GM18951 (cell line): ENCODE measurements at regions not wholly inside any gene's neighbourhood (a gene's known extent, or its start where the extent isn't known, plus 50 kb on each side); places are given as distances from the start of the nearest gene placed in this dataset.

Source experiments
- POLR2A ChIP-seq: IDR thresholded peaks from 4 replicates; pipeline ENCODE4 v1.6.1; 2011; ENCODE audit warnings: mild to moderate bottlenecking; ENCODE audit not compliant: insufficient read length, insufficient read depth; ENCODE audit errors: extremely low read depth
- in situ Hi-C: fragments of 300-500 bp; cut with MboI; formaldehyde crosslinking; loops from one replicate; pipeline ENCODE4 v1.12.0; 2022; ENCODE audit warnings: low sequenced_read_pairs, mixed read lengths, inconsistent platforms; ENCODE audit not compliant: unreplicated experiment

DNA sequence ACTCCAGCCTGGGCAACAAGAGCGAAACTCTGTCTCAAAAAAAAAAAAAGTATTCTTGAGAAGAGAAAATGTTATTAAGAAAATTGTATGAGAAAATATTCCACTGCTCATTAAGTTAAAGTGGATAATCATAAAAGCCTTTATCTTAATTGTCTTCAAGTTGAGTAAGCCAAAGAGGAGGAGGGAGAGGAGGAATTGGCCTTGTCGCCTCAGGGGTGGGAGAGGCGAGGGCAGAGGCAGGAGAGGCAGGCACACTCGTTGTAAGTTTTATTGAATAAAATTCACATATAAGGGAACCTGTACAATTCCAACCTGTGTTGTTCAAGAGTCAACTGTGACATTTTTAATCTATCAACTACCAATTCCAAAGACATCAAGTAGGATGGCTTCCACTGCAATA is 820.3 kb downstream of the USP25 start:
- in situ Hi-C loops = no loop called here
- no peak for TF ChIP-seq POLR2A

DNA sequence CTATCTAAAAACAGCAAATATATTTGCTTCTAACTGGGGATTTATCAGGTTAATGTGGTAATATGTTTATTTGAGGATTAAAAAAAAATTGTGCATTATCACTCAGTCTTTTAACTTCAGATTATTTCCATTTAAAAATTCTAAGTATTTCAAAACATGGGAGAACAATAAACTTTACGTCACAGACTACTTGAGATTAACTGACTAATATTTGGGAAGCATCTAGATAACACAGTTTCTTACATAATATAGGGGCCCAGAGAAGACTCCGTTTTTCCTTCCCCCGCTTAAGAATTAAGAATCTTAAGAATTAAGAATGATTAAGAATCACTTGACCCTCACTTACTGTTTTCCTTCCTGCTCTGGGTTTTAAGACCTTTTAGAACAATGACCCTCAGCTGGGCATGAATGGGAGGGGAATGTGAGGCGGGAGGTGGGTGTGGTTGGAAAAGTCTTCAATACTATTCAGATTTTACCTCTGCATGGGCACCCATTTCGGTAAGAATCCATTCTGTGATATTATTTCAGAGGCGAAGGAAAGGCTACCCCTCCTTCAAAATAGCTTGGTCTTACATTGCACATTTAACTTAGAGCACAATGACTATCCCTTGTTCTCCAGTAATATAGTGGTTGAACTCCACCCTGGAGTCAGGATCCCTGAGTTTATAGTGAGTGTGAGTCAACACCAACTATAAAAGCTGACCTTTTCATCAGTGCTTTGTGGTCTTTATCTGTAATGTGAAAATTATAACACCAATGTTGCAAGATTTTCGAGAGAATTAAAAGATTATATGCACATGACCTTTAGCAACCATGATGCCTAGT is 821.3 kb downstream of the USP25 start:
- in situ Hi-C loops = no loop called here
- no peak for TF ChIP-seq POLR2A

GRCh38 chr21:16552880-16553279 is 823.1 kb downstream of the USP25 start:
- in situ Hi-C loops = no loop called here

GRCh38 chr21:16554503-16554902 is 824.7 kb downstream of the USP25 start:
- in situ Hi-C loops = no loop called here

More at GRCh38 chr21:16552880-16553279, 823.1 kb downstream of the USP25 start:
- no peak for TF ChIP-seq POLR2A

GRCh38 chr21:16563116-16563515 is 833.3 kb downstream of the USP25 start:
- in situ Hi-C loops = no loop called here
- TF ChIP-seq POLR2A = no peak

More at GRCh38 chr21:16554503-16554902, 824.7 kb downstream of the USP25 start:
- TF ChIP-seq POLR2A = no peak

- no peak for TF ChIP-seq POLR2A
- in situ Hi-C loops = no loop called here
Measured at GRCh38 chr21:16563795-16564194, 834.0 kb downstream of the USP25 start.

DNA sequence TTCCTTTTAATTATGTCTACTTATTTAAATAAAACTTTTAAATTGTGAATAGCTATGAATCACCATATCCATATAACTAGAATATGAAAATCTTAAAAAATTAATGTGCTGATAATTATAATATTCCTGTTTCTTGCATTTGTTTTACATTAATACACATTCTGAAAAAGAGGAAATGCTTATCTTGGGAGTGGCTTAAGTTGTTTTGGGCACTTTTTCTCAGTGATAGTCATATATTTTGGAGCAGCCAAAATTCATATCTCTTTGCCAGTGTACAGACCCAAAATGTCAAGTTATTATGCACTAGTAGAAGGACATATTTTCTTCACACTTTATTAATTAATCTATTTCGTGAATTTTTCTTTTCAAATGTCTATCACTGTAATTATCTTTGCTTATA is 838.5 kb downstream of the USP25 start:
- in situ Hi-C loops = no loop called here
- TF ChIP-seq POLR2A = no peak

GRCh38 chr21:16568661-16569060 is 838.9 kb downstream of the USP25 start:
- TF ChIP-seq POLR2A = no peak
- in situ Hi-C loops = no loop called here

DNA sequence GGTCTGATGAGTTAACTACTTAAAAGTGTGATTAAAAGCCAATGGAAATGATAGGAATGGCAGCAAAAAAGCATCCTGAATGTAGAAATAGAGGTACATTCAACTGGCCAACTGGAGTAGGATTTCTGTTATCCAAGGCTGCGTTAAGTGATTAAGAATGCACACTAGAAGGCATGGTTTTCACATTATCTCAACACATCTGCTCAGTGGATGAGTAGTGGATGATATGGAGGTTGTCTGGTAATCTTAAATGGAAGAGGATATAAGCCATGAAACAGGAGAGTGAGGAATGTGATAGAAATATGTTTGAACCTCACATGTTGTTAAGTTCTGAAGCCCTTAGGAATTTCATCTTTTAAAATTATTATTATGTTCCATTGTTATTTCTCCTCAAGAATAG is 839.9 kb downstream of the USP25 start:
- TF ChIP-seq POLR2A = no peak
- in situ Hi-C loops = no loop called here

GRCh38 chr21:16570171-16570570 is 840.4 kb downstream of the USP25 start:
- in situ Hi-C loops = no loop called here
- no peak for TF ChIP-seq POLR2A

- no peak for TF ChIP-seq POLR2A
- in situ Hi-C loops = no loop called here
Measured at GRCh38 chr21:16570856-16571255, 841.1 kb downstream of the USP25 start.

DNA sequence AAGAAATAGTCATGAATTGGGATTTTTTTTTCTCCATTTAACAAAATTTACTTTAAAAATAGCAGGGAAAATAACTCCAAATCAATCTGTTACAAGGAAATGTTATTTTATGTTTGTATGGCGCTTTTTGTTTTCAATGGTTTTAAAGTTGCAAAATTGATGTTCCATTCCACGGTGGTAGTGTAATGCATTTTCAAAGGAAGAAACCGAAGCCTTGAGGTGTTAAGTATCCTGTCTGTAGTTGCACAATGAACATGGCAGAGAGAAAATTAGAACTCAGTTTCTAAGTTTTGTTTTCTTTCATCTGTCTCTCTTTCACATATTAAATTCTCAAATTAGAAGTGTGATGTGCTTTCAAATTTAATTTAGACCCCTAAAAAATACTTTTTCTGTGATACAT is 841.8 kb downstream of the USP25 start:
- in situ Hi-C loops = no loop called here
- TF ChIP-seq POLR2A = no peak

DNA sequence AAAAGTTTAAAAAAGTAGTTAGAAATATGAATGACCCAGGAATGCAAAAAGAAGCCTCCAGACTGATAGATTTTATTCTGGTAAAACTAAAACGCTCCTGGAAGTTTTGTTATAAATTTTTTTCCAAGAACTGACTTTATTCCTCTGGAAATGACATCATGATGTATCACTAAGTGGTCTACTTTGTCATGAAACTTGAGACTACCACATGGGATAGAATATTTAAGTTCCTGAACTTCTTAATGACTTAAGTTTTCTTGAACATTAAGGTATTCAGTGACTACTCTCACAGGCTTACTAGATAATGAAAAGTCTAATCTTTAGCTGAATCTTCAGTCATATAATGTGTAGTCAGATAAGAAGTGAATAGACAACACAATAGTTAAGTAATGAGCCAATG is 842.2 kb downstream of the USP25 start:
- no peak for TF ChIP-seq POLR2A
- in situ Hi-C loops = no loop called here

- in situ Hi-C loops = no loop called here
- no peak for TF ChIP-seq POLR2A
Measured at GRCh38 chr21:16573578-16573977, 843.8 kb downstream of the USP25 start.

DNA sequence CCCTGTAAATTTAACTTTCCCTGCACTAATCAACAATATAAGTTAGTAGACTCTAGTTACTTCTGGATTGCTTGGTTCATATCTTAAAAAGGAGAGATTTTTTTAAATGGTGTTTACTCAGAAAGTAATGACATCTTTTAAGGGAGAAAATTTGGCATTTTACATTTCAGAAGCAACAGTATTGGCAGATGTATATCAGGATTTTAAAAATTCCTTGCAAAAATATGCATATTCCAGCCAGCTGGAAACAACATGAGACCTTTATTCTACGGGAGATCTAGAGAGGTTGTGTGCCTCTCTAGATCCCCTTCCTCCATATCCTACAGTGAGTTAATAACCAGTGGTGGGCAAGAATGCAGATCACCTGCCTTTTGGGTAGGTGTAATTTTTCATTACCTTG is 848.2 kb downstream of the USP25 start:
- no peak for TF ChIP-seq POLR2A
- in situ Hi-C loops = no loop called here

GRCh38 chr21:16578912-16579311 is 849.1 kb downstream of the USP25 start:
- TF ChIP-seq POLR2A = no peak
- in situ Hi-C loops = no loop called here
